NCI-H187 treated with DMSO at 0.1 percent for 48 hours (cell line): ENCODE measurements at regions not wholly inside any gene's neighbourhood (a gene's known extent, or its start where the extent isn't known, plus 50 kb on each side); places are given as distances from the start of the nearest gene placed in this dataset.
"Not testable (repeated sequence)": the region's sequence is repeated elsewhere in the genome, so short reads cannot be mapped to it uniquely, and the experiment has no call there.

Experiments
- DNase-seq: peaks from one replicate; lab custom pipeline; 2025; lab: John Stamatoyannopoulos, UW

- DNase-seq = no peak
These were observed 75.8 kb upstream of the BACH2 start for GRCh38 chr6:90372450-90372849.

DNA sequence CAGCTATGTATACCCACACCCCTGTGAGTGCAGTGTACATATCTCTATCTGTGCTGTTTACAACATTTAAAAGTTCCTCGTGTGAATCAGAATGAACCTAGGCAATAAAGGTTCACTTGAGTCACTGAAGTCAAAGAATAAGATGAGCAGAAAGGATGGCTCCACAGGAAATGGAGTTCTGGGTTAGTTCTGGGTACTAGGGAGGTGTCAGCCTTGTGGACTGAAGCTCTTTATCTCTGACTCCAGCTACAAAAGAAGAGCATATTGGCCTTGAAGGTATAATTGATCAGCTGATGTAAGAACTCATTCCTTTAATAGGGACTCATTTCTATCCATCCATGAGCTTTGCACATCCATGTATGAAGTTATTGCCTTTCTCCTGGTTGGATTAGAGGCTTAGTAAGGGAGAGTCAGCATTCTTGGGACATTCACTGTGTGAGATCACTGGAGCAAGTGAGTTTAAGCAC, 73.9 kb upstream of the BACH2 start:
- DNase-seq = no peak

- no peak for DNase-seq
These were observed 73.0 kb upstream of the BACH2 start for GRCh38 chr6:90369651-90370050.

GRCh38 chr6:90369024-90369519, 72.4 kb upstream of the BACH2 start:
- DNase-seq = no peak

DNA sequence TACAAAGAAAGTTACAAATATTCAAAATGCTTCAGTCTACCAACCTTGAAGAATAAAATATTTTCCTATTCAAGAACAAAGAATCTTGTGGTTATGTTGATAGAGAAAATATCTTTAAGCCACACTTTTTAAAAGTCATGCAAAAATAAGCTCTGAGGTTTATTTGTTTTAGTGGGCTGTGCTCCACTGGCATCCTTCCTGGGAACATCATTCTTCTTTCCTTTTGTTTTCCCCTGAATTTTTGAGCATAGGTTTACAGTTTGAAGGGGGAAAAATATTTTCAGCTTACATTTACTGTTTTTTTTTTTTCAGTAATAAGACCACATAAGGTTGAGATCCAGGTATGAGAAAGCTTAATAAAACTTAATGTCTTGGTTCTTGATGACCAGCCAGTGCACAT, 72.0 kb upstream of the BACH2 start:
- DNase-seq = no peak

GRCh38 chr6:90368001-90368400, 71.4 kb upstream of the BACH2 start:
- no peak for DNase-seq

DNA sequence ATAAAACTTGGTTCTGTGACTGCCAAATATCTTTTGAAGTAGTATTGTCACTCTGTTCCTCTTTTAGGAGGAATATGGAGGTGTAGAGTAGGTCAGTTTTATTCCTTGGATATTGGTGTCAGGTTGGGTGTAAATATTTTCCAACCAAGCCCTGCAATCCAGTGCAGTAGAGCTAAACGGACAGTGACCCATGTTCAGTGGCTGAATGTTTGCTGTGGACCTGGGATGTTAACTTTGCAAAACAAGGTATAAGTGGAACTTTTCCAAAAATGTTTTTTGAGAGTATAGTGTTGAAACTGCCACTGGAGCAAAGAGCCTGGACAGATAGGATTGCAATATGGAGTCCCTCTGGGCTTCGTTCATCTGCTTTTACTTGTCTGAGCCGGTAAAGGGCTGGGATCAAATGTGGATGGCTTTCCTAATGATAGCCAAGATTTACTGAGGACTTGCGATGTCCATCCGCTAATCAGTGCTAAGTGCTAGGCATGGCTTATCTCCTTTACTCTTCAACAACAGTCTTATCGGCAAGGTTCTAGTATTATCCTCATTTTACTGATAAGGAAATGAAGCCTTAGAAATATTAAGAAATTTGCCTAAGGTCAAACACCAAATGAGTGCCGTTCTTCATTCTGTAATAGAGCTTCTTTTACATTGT, 69.0 kb upstream of the BACH2 start:
- DNase-seq = no peak

GRCh38 chr6:90365002-90365401, 68.4 kb upstream of the BACH2 start:
- DNase-seq = no peak

DNA sequence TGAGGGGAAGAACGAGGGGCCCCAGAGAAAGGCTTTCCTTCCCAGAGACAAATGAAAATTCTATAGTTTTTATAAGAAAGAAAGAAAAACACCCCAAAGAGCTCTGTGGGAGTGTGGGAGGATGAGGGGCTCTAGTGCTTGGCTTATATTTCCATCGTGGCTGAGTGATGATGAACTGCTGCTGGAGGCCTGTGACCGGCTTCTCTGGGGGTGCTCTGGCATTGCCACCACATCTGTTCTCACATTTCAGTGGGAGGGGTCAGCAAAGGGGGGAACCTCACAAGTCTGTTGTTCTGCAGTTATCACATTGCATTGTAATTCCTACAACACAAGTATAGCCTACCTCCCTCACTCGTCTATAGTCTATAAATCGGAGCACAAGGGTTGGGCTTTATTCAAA, 67.6 kb upstream of the BACH2 start:
- no peak for DNase-seq

DNA sequence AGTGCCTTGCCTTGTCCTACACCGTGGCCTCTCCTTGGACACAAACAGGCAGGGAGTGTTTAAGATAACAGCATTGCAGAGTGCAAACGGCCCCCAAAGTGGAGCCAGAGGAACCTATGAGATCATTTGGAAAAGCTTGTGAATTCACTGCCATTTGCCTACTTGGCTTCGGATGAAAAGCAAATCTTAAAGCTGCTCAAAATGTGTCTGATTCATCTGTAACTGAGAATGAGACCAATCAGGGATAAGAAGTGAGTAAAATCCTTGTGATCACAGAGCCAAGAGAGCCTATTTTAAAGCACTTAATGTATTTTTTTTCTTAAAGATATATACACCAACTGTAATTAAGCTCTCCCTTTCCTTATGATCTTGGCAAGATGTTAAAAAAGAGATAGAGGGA, 65.7 kb upstream of the BACH2 start:
- no peak for DNase-seq

- DNase-seq = no peak
These were observed 64.5 kb upstream of the BACH2 start for GRCh38 chr6:90361174-90361573.

- not testable (repeated sequence) for DNase-seq
These were observed 61.6 kb upstream of the BACH2 start for GRCh38 chr6:90358036-90358770.

GRCh38 chr6:90356012-90356421, 59.4 kb upstream of the BACH2 start:
- DNase-seq = no peak

GRCh38 chr6:90354961-90355360, 58.3 kb upstream of the BACH2 start:
- no peak for DNase-seq

DNA sequence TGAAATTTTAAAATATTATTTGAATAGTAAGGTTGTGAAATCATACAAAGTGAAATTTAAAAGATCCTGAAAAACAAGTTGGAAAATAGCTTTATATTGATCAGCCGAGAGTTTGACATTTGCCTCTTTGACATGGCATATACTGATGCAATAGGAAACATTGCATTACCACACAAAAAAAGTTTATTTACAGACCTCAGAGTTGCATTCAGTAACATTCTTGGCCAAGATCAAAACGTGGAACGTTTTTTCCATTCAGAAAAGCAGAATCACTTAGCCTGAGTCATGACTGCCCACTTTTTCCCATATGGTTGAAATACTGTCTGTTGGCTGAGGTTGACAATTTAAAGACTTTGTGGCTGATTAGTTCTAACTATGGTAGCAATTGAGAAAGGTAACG, 55.1 kb upstream of the BACH2 start:
- DNase-seq = no peak

- no peak for DNase-seq
These were observed 54.3 kb upstream of the BACH2 start for GRCh38 chr6:90350689-90351554.

DNA sequence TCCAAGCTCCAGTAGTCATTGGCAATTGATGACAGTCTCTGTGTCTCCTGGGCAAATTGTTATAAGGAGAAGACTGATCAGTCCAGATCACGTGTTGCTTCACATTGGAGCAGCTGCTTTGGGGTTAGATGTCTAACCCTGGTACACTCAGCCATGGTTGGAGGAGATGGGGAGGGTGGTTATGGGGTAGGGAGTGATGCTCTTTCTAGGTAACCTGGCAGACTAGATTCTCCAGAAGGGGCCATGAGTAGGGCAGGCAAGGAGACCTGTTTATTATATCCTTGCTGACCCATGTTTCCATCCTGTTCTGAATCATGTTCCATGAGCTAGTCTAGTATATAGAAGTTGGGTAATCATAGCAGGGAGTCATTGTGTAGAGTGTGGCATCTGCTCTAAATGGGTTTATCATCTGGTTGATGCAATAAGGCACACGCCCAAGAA, 50.8 kb upstream of the BACH2 start:
- no peak for DNase-seq

DNA sequence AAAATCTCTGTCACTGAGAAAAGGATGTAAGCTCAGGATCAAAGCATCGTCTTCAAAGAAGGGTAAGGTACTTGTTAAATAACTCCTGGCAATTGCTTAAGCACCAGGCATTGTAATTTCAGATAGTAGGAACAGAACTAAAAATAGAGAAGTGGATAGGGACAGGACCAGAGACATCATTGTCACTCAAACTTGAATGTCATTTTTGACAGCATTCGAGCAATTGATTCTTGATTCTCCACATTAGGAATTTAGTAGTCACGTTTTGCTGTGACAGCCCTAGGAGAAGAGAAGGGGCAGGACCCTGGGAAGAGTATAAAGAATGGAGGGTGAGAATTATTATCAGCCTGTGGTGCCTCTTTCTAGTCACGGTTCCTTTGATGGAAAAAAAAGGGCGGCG, 50.1 kb upstream of the BACH2 start:
- DNase-seq = no peak
